Neuronal stem cell (in vitro differentiated cells): ENCODE measurements at regions not wholly inside any gene's neighbourhood (a gene's known extent, or its start where the extent isn't known, plus 50 kb on each side); places are given as distances from the start of the nearest gene placed in this dataset.

Experiments used
- DNase-seq: peaks from one replicate; pipeline ENCODE4 v3.0.0-alpha.2; 2013; ENCODE audit warnings: low spot score
- H2AFZ ChIP-seq: one replicate; pipeline ENCODE4 v1.6.1; 2013; ENCODE audit warnings: mild to moderate bottlenecking, low read length, inconsistent platforms
- H2AK5ac ChIP-seq: 2 replicates; pipeline ENCODE4 v1.6.1; 2013; ENCODE audit warnings: low read depth, mild to moderate bottlenecking, inconsistent platforms, low read length, moderate library complexity, mixed read lengths
- H2BK120ac ChIP-seq: 2 replicates; pipeline ENCODE4 v1.6.1; 2013; ENCODE audit warnings: low read depth, mild to moderate bottlenecking, inconsistent platforms, low read length, moderate library complexity, mixed read lengths
- H2BK12ac ChIP-seq: one replicate; pipeline ENCODE4 v1.6.1; 2013; ENCODE audit warnings: low read length, inconsistent platforms
- H2BK15ac ChIP-seq: 2 replicates; pipeline ENCODE4 v1.6.1; 2013; ENCODE audit warnings: mild to moderate bottlenecking, low read length, inconsistent platforms, mixed read lengths
- H2BK5ac ChIP-seq: one replicate; pipeline ENCODE4 v1.6.1; 2013; ENCODE audit warnings: inconsistent platforms, mild to moderate bottlenecking, low read length, moderate library complexity
- H3K14ac ChIP-seq: one replicate; pipeline ENCODE4 v1.6.1; 2013; ENCODE audit warnings: low read length, inconsistent platforms
- H3K18ac ChIP-seq: 2 replicates; pipeline ENCODE4 v1.6.1; 2013; ENCODE audit warnings: low read length, inconsistent platforms
- H3K23ac ChIP-seq: 2 replicates; pipeline ENCODE4 v1.6.1; 2013; ENCODE audit warnings: low read depth, mild to moderate bottlenecking, mixed read lengths, low read length, inconsistent platforms; ENCODE audit not compliant: poor library complexity
- H3K27ac ChIP-seq: replicated peaks from 3 replicates; pipeline ENCODE4 v1.5.1; 2013; ENCODE audit warnings: low read length, inconsistent platforms
- H3K27me3 ChIP-seq, 3 experiments: 2 replicates each; pipeline ENCODE4 v1.6.1; 2013; ENCODE audit warnings: low read length in 3 of 3, mild to moderate bottlenecking in 2 of 3, inconsistent platforms in 1 of 3, low read depth in 1 of 3, mixed read lengths in 1 of 3, moderate library complexity in 1 of 3; ENCODE audit not compliant: control insufficient read depth in 3 of 3, insufficient read depth in 3 of 3
- H3K36me3 ChIP-seq, 2 donors: replicated peaks in 1 of 2; 2 replicates each; pipeline ENCODE4 v1.6.1; 2013; ENCODE audit warnings: low read length in 2 of 2; ENCODE audit not compliant: control insufficient read depth in 2 of 2, insufficient read depth in 2 of 2
- H3K4ac ChIP-seq: 2 replicates; pipeline ENCODE4 v1.6.1; 2013; ENCODE audit warnings: inconsistent platforms, mild to moderate bottlenecking, low read length, moderate library complexity
- H3K4me1 ChIP-seq, 2 donors: 1 replicate in 1 of 2; 2 replicates in 1 of 2; pipeline ENCODE4 v1.6.1; 2013; ENCODE audit warnings: low read length in 2 of 2, low read depth in 1 of 2; ENCODE audit not compliant: control insufficient read depth in 2 of 2, insufficient read depth in 1 of 2
- H3K4me2 ChIP-seq: one replicate; pipeline ENCODE4 v1.6.1; 2013; ENCODE audit warnings: mild to moderate bottlenecking, low read length, inconsistent platforms; ENCODE audit not compliant: insufficient read depth, poor library complexity, severe bottlenecking
- H3K4me3 ChIP-seq, 2 donors: 2 replicates each; pipeline ENCODE4 v1.5.1; 2013; ENCODE audit warnings: low read length in 2 of 2, mild to moderate bottlenecking in 2 of 2, inconsistent platforms in 1 of 2, moderate library complexity in 1 of 2
- H3K79me1 ChIP-seq: one replicate; pipeline ENCODE4 v1.6.1; 2013; ENCODE audit warnings: low read depth, mild to moderate bottlenecking, inconsistent platforms, low read length, moderate library complexity
- H3K9ac ChIP-seq: one replicate; pipeline ENCODE4 v1.6.1; 2013; ENCODE audit warnings: mild to moderate bottlenecking, low read depth, low read length, inconsistent platforms; ENCODE audit not compliant: poor library complexity
- H3K9me3 ChIP-seq, 2 donors: replicated peaks in 1 of 2; 2 replicates each; pipeline versions ENCODE3 to v1.6.1; 2013; ENCODE audit warnings: low read length in 2 of 2, mild to moderate bottlenecking in 2 of 2, inconsistent platforms in 1 of 2, low read depth in 1 of 2, mixed read lengths in 1 of 2, moderate library complexity in 1 of 2; ENCODE audit not compliant: control insufficient read depth in 2 of 2, insufficient read depth in 1 of 2
- H4K8ac ChIP-seq: one replicate; pipeline ENCODE4 v1.6.1; 2013; ENCODE audit warnings: low read depth, mild to moderate bottlenecking, inconsistent platforms, low read length, moderate library complexity
- H4K91ac ChIP-seq: one replicate; pipeline ENCODE4 v1.6.1; 2013; ENCODE audit warnings: low read length, low read depth, mild to moderate bottlenecking, inconsistent platforms; ENCODE audit not compliant: poor library complexity
- WGBS, 2 donors: extraction: QIAGEN DNeasy Blood & Tissue Kit; methylation state at CpG; one replicate each; pipeline ENCODE4 v1.1.7; 2013; ENCODE audit warnings: missing lambda C conversion rate in 2 of 2, mixed read lengths in 1 of 2; ENCODE audit not compliant: insufficient read length in 2 of 2, insufficient replicate concordance in 1 of 2; ENCODE audit errors: extremely low coverage in 2 of 2; 5-methylcytosine and 5-hydroxymethylcytosine counted together

- Histone ChIP-seq H3K79me1 (no peaks in the 10 kb centered on the region), H3K4me2 (no peak overlapping the region), H3K9me3 (peaks cover 5 to 6% of the 10 kb centered on the region in 2 donors), H3K18ac (no peak overlapping the region), H3K36me3 (no peaks in the 10 kb centered on the region), H2BK12ac (no peak overlapping the region), H4K91ac (no peak overlapping the region), H3K14ac (no peak overlapping the region), H2BK120ac (no peak overlapping the region), H3K9ac (no peak overlapping the region), H4K8ac (no peak overlapping the region), H3K27ac (no peak overlapping the region), H2AK5ac (no peak overlapping the region), H3K4ac (no peak overlapping the region), H2AFZ (no peak overlapping the region), H2BK15ac (no peak overlapping the region), H3K4me1 (no peaks in the 10 kb centered on the region), H3K27me3 (no peaks in the 10 kb centered on the region), H3K4me3 (no peak overlapping the region), H3K23ac (peak overlapping the region; percentile 55), H2BK5ac (no peak overlapping the region)
- DNase-seq, result no peak
- no CpG with 5 or more reads among the region's 4 CpGs for WGBS, 2 donors
These were observed 237.3 kb upstream of the KLF14 start for GRCh38 chr7:130971297-130971696.

- H2AK5ac ChIP-seq, result no peak overlapping the region
- DNase-seq, result no peak
- no peak overlapping the region for H2BK15ac ChIP-seq
- H3K27ac ChIP-seq, result no peak overlapping the region
- H3K4me2 ChIP-seq, result no peak overlapping the region
- H3K9ac ChIP-seq, result no peak overlapping the region
- no peaks in the 10 kb centered on the region for H3K27me3 ChIP-seq
- H3K14ac ChIP-seq, result no peak overlapping the region
- H2BK120ac ChIP-seq, result no peak overlapping the region
- no peak overlapping the region for H3K4ac ChIP-seq
- H4K8ac ChIP-seq, result no peak overlapping the region
- no peak overlapping the region for H3K23ac ChIP-seq
- H3K36me3 ChIP-seq, result no peaks in the 10 kb centered on the region
- no peak overlapping the region for H2BK5ac ChIP-seq
- peaks cover 5 to 6% of the 10 kb centered on the region in 2 donors for H3K9me3 ChIP-seq
- H3K4me3 ChIP-seq, result no peak overlapping the region
- no peak overlapping the region for H2AFZ ChIP-seq
- H3K79me1 ChIP-seq, result no peaks in the 10 kb centered on the region
- no peak overlapping the region for H3K18ac ChIP-seq
- H3K4me1 ChIP-seq, result no peaks in the 10 kb centered on the region
- H2BK12ac ChIP-seq, result no peak overlapping the region
- H4K91ac ChIP-seq, result no peak overlapping the region
- WGBS, 2 donors, result no CpG with 5 or more reads among the region's 2 CpGs
These were observed 238.2 kb upstream of the KLF14 start for GRCh38 chr7:130972201-130972600.

GRCh38 chr7:130973637-130974036, 239.6 kb upstream of the KLF14 start:
- DNase-seq, result no peak
- no peaks in the 10 kb centered on the region for H3K27me3 ChIP-seq
- H4K8ac ChIP-seq, result no peak overlapping the region
- H3K4ac ChIP-seq, result no peak overlapping the region
- H2AFZ ChIP-seq, result no peak overlapping the region
- no peaks in the 10 kb centered on the region for H3K36me3 ChIP-seq
- H3K23ac ChIP-seq, result no peak overlapping the region
- no peaks in the 10 kb centered on the region for H3K4me1 ChIP-seq
- H3K79me1 ChIP-seq, result no peaks in the 10 kb centered on the region
- H2BK120ac ChIP-seq, result no peak overlapping the region
- no peak overlapping the region for H3K9ac ChIP-seq
- no peak overlapping the region for H3K14ac ChIP-seq
- no peak overlapping the region for H3K4me2 ChIP-seq
- peaks cover 5 to 6% of the 10 kb centered on the region in 2 donors for H3K9me3 ChIP-seq
- no peak overlapping the region for H2BK12ac ChIP-seq
- no peak overlapping the region for H3K18ac ChIP-seq
- H4K91ac ChIP-seq, result no peak overlapping the region
- H3K27ac ChIP-seq, result no peak overlapping the region
- H2BK5ac ChIP-seq, result no peak overlapping the region
- no peak overlapping the region for H2AK5ac ChIP-seq
- H2BK15ac ChIP-seq, result no peak overlapping the region
- no peak overlapping the region for H3K4me3 ChIP-seq

GRCh38 chr7:130974169-130974568, 240.2 kb upstream of the KLF14 start:
- WGBS, 2 donors, result no CpG with 5 or more reads among the region's 2 CpGs

More at GRCh38 chr7:130974169-130974568, 240.2 kb upstream of the KLF14 start:
- Histone ChIP-seq H3K4me2 (no peak overlapping the region), H4K8ac (no peak overlapping the region), H3K36me3 (no peaks in the 10 kb centered on the region), H2BK5ac (no peak overlapping the region), H2BK120ac (no peak overlapping the region), H3K9me3 (peaks cover 5 to 6% of the 10 kb centered on the region in 2 donors), H3K18ac (no peak overlapping the region), H3K4ac (no peak overlapping the region), H3K9ac (no peak overlapping the region), H2AK5ac (no peak overlapping the region), H3K27ac (no peak overlapping the region), H3K14ac (no peak overlapping the region), H2BK12ac (no peak overlapping the region), H3K79me1 (no peaks in the 10 kb centered on the region), H3K27me3 (no peaks in the 10 kb centered on the region), H3K4me1 (no peaks in the 10 kb centered on the region), H2AFZ (no peak overlapping the region), H2BK15ac (no peak overlapping the region), H4K91ac (no peak overlapping the region), H3K23ac (no peak overlapping the region), H3K4me3 (no peak overlapping the region)
- no peak for DNase-seq
